ENCODE measurements at regions not wholly inside any gene's neighbourhood (a gene's known extent, or its start where the extent isn't known, plus 50 kb on each side); places are given as distances from the start of the nearest gene placed in this dataset.

DNA sequence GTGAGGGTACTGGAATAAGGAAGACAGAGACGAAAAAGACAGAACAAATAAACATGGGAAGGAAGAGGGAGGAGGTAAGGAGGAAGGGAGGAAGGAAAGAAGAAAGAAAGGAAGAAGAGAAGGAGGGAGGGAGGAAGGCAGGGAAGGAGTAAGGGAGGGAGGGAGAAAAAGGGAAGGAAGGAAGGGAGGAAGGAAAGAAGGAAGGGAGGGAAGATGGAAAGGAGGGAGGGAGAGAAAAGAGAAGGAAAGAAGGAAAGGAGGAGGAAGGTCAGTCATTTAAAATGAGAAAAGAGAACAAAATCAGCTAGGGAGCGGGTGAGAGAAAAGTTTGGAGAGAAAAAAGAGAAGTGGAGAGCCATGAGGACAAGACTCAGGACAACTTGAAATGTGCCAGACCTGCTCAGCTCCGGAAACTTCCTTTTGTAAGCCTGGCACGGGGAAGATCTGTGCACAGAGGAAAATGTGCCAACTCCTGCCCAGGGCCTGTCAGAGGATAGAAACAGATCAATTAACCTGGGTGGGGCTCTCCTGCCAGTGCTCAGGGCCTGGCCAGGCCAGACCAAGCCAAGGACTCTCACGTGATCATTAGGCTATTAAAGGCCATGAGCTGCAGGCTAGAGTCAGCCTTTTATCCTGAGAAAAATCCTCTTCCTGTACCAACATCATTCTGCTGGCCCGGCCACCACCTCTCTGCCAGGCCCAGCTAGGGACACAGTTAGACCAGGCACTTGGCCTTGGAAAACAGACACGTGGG is 50.1 kb upstream of the BCL6 start:
- Histone ChIP-seq H3K36me3 (ENCODE audit: insufficient read depth, low read depth, low read length) (no peaks in the 10 kb centered on the region), H3K27me3 (ENCODE audit: insufficient read depth, low read length) (no peaks in the 10 kb centered on the region), H3K9ac (ENCODE audit: low read depth, low read length) (no peak overlapping the region), H3K27ac (ENCODE audit: low read length) (no peak overlapping the region), H3K4me3 (ENCODE audit: low read length) (no peak overlapping the region), H3K4me1 (ENCODE audit: insufficient read depth, low read length) (0 out of 2 replicates have a peak, but pooled peaks cover 4% of the 10 kb centered on the region), H3K9me3 (ENCODE audit: insufficient read depth, low read depth, low read length) (no peaks in the 10 kb centered on the region)

DNA sequence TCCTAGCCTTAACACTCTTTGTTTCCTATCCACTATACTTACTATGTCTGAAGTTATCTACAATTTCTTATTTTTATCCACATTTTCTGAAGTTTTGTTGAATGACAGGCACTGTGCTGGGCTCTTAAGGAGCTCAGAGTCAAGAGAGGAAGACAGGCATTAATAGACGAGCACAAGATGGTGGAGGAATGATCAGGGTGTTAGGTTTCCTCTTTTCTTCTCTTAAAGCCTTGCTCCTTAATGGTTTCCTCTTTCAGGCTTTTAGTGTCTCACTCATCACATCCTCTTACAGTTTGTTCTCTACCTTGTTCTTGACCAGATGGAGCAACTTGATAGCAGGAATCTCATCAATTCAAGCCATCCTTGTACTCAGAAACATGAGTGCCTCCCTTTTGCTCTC is 52.9 kb upstream of the BCL6 start:
- H3K27ac ChIP-seq (ENCODE audit: low read length): no peak overlapping the region

DNA sequence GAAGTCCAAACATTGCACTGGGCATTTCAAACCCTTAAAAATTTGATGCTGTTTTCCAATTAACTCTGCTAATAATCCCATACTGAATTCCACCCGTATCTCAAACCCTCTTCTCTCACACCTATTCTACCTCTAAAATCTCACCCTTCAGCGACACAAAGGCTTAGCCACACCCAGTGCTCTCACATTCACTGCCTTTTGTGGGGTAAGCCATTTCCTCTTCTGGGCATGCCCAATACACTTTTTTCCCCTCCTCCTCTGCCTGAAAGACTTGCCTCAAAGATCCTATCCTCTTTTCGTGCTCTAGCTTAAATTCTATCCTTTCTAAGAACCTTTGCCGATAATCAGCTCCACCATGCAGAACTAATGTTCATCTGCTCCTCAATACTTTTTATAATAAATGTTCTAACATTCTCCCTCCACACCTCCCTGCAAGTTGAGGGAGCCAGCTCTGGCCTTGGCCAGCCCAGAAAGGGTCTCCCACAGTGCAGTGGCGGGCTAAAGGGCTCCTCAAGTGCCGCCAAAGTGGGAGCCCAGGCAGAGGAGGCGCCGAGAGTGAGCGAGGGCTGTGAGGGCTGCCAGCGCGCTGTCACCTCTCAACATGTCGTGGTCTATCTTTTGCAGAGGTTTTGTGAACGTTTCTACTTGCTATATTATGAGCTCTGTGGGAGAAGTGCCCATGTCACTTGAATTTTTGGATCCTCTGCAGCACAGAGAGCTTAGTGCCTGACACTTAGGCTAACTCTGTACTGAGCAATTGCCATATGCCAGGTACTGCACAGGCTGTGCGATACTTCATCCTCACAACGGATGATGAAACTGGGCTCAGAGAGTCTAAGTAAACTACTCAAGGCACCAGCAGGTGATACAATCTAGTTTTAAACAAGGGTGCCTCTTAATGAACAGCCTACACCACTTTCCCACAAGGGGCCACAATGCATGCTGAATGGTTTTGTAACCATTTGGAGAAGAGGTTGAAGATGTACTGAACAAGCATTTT is 53.6 kb upstream of the BCL6 start:
- Histone ChIP-seq H3K27ac (ENCODE audit: low read length) (no peak overlapping the region), H3K4me1 (ENCODE audit: insufficient read depth, low read length) (0 out of 2 replicates have a peak, but pooled peaks cover 4% of the 10 kb centered on the region), H3K36me3 (ENCODE audit: insufficient read depth, low read depth, low read length) (no peaks in the 10 kb centered on the region), H3K27me3 (ENCODE audit: insufficient read depth, low read length) (no peaks in the 10 kb centered on the region), H3K4me3 (ENCODE audit: low read length) (no peak overlapping the region), H3K9ac (ENCODE audit: low read depth, low read length) (no peak overlapping the region), H3K9me3 (ENCODE audit: insufficient read depth, low read depth, low read length) (no peaks in the 10 kb centered on the region)

More for the DNA sequence above, 52.9 kb upstream of the BCL6 start:
- no peaks in the 10 kb centered on the region for H3K27me3 ChIP-seq (ENCODE audit: insufficient read depth, low read length)
- no peak overlapping the region for H3K4me3 ChIP-seq (ENCODE audit: low read length)
- H3K4me1 ChIP-seq (ENCODE audit: insufficient read depth, low read length): 0 out of 2 replicates have a peak, but pooled peaks cover 4% of the 10 kb centered on the region
- no peaks in the 10 kb centered on the region for H3K36me3 ChIP-seq (ENCODE audit: insufficient read depth, low read depth, low read length)
- no peaks in the 10 kb centered on the region for H3K9me3 ChIP-seq (ENCODE audit: insufficient read depth, low read depth, low read length)
- no peak overlapping the region for H3K9ac ChIP-seq (ENCODE audit: low read depth, low read length)

DNA sequence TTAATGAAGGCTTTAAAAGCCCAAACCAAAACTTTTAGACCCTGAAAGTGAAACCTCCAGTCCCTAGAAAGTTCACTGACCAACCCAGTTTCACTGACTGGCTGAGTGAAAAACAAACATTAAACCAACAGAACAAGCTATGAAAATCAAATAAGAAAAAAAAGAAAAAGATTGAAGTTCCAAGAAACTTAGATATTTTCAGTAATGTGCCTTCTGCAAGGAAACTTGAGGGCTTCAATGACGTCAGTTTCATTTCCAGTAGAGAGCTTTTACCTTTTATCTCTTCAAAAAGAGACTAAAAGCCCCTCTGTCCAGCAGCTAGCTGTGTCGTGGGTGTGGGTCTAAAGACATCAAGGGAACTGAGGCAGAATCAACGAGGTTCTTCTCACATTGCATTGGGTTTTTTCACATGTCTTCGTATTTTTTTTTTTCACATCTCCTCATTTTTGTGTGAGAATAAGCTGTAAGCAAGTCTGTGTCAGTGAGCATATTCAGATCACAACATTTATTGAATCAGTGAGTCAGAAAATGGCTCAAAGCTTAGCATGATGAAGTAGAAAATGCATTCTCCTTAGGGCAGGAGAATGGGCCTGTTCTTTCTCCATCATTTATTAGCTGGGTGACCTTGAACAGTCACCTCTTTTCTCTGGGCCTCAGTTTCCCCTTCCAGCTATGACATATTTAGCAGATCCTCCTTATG is 54.8 kb upstream of the BCL6 start:
- no peak overlapping the region for H3K9ac ChIP-seq (ENCODE audit: low read depth, low read length)
- no peak overlapping the region for H3K27ac ChIP-seq (ENCODE audit: low read length)
- H3K9me3 ChIP-seq (ENCODE audit: insufficient read depth, low read depth, low read length): no peaks in the 10 kb centered on the region
- 0 out of 2 replicates have a peak, but pooled peaks cover 4% of the 10 kb centered on the region for H3K4me1 ChIP-seq (ENCODE audit: insufficient read depth, low read length)
- no peaks in the 10 kb centered on the region for H3K36me3 ChIP-seq (ENCODE audit: insufficient read depth, low read depth, low read length)
- H3K27me3 ChIP-seq (ENCODE audit: insufficient read depth, low read length): no peaks in the 10 kb centered on the region
- no peak overlapping the region for H3K4me3 ChIP-seq (ENCODE audit: low read length)

DNA sequence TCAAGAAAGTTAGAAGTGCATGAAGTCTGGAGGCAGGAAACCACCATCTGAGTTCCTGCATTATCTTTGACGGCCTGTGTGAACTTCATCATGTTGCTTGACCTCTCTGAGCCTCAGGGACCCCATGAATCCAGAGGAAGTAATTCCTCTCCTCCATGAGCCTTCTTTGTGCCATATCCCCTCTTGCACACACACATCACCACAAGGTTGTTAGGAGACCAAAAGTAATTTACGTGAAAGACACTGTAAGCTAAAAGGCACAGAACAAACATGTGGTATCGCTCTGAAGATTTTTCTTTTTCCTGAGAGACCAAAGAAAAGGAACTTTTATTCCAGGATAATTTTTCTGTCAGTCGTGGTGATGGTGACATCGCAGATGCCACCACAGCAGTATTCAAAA is 55.9 kb upstream of the BCL6 start:
- Histone ChIP-seq H3K27me3 (ENCODE audit: insufficient read depth, low read length) (no peaks in the 10 kb centered on the region), H3K27ac (ENCODE audit: low read length) (no peak overlapping the region), H3K4me1 (ENCODE audit: insufficient read depth, low read length) (0 out of 2 replicates have a peak, but pooled peaks cover 4% of the 10 kb centered on the region), H3K4me3 (ENCODE audit: low read length) (no peak overlapping the region), H3K9ac (ENCODE audit: low read depth, low read length) (no peak overlapping the region), H3K36me3 (ENCODE audit: insufficient read depth, low read depth, low read length) (no peaks in the 10 kb centered on the region), H3K9me3 (ENCODE audit: insufficient read depth, low read depth, low read length) (peaks cover 3% of the 10 kb centered on the region; the same call in 1 of the 2 replicates)

DNA sequence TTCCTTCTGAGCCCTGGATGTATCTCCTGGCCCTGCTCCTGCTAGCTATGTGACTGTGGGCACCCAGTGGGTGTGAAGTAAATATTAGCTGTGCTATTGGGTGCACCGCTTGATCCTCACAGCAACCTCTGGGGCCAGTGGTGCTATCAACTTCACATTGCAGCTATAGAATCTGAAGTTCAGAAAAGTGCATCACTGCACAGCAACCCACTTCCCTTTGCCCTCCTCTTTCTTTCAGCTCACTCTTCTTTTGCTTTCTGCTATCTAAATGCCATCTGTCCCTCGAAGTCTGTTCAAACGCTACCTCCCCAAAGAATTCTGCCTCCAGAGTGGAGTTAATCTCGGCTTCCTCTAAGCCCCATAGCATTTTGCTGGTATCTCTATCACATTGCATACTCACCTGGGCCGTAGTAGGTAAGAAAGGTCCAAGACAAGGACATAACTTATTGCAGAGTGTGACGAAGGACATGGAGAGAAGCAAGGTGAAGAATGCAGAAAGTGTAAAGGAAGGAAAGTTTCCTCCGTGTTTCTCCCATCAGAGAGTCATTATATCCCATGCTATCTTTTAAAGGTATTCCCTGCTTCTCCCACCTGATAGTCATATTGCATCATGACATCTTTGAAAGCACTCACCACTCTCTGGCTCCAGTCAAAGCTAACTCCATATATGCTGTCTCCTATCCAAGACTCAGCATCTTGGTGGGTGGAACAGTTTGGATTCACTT is 57.1 kb upstream of the BCL6 start:
- Histone ChIP-seq H3K27me3 (ENCODE audit: insufficient read depth, low read length) (no peaks in the 10 kb centered on the region), H3K36me3 (ENCODE audit: insufficient read depth, low read depth, low read length) (no peaks in the 10 kb centered on the region), H3K9me3 (ENCODE audit: insufficient read depth, low read depth, low read length) (peaks cover 3% of the 10 kb centered on the region; the same call in 1 of the 2 replicates), H3K4me3 (ENCODE audit: low read length) (no peak overlapping the region), H3K4me1 (ENCODE audit: insufficient read depth, low read length) (0 out of 2 replicates have a peak, but pooled peaks cover 4% of the 10 kb centered on the region), H3K9ac (ENCODE audit: low read depth, low read length) (no peak overlapping the region), H3K27ac (ENCODE audit: low read length) (no peak overlapping the region)

DNA sequence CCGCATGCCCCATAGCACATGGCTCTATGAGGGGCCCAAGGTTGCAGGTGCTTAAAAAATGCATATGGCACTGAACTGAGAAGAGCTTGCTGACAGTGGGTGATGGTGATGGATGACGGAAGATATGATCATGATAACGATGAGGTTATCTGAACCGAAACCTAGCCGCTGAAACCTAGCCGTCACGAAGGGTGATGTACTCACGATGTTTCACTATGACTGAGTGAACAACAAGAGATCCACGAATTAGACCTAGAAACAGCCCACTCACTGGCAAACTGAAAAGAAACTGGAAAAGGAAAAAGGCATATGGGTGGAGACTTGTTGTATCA is 57.6 kb upstream of the BCL6 start:
- Histone ChIP-seq H3K27me3 (ENCODE audit: insufficient read depth, low read length) (no peaks in the 10 kb centered on the region), H3K36me3 (ENCODE audit: insufficient read depth, low read depth, low read length) (no peaks in the 10 kb centered on the region), H3K27ac (ENCODE audit: low read length) (no peak overlapping the region), H3K9me3 (ENCODE audit: insufficient read depth, low read depth, low read length) (peaks cover 3% of the 10 kb centered on the region; the same call in 1 of the 2 replicates), H3K4me3 (ENCODE audit: low read length) (no peak overlapping the region), H3K4me1 (ENCODE audit: insufficient read depth, low read length) (0 out of 2 replicates have a peak, but pooled peaks cover 4% of the 10 kb centered on the region), H3K9ac (ENCODE audit: low read depth, low read length) (no peak overlapping the region)

DNA sequence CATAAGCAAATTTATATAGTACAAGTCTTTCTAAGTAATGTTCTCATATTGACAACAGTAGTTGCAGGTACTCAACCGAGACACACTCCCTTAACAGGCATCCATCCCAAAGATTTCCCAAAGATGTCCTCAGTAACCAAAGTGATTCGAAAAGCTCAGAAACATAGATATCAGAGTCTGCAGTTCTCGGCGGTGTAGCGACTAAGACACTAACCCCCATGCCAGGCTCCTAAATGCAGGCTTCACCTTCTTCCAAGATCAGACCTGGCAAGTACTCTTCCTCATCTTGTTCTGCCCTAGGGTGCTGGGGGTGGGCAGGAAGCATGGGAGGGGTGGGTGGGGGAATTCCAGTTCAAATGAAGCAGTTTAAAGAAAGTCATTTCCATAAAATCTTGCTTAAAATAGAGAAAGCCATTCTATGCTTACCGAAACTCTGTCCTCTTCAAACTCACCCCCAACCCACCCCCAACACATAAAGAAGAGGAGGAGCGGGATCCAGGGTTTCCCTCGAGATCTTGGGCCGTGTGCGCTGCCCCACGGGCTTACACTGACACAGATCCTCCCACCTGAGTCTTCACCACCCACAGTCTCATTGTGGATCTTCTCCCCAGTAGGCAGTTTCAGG is 59.0 kb upstream of the BCL6 start:
- peaks cover 3% of the 10 kb centered on the region; the same call in 1 of the 2 replicates for H3K9me3 ChIP-seq (ENCODE audit: insufficient read depth, low read depth, low read length)
- no peaks in the 10 kb centered on the region for H3K27me3 ChIP-seq (ENCODE audit: insufficient read depth, low read length)
- no peak overlapping the region for H3K27ac ChIP-seq (ENCODE audit: low read length)
- H3K4me3 ChIP-seq (ENCODE audit: low read length): no peak overlapping the region
- H3K9ac ChIP-seq (ENCODE audit: low read depth, low read length): no peak overlapping the region
- H3K36me3 ChIP-seq (ENCODE audit: insufficient read depth, low read depth, low read length): no peaks in the 10 kb centered on the region
- H3K4me1 ChIP-seq (ENCODE audit: insufficient read depth, low read length): 0 out of 2 replicates have a peak, but pooled peaks cover 2% of the 10 kb centered on the region

DNA sequence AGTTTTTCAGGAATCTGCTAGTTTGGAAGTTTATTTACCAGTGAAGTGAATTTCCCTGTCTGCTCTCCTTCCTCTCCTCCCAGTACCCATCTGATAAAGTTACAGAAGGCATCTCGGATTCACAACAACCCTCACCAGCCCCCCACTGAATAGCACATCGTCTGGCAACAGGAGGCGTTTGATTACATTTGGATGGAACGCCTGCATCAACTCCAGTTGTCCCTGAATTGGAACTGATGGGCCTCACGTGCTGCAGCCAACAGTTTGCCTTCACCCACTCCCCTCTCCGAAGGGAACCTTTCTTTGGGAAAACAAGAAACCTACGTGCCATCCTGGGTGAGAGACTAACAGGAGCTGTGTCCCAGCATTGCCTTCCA is 59.5 kb upstream of the BCL6 start:
- no peak overlapping the region for H3K9ac ChIP-seq (ENCODE audit: low read depth, low read length)
- 0 out of 2 replicates have a peak, but pooled peaks cover 2% of the 10 kb centered on the region for H3K4me1 ChIP-seq (ENCODE audit: insufficient read depth, low read length)
- no peaks in the 10 kb centered on the region for H3K27me3 ChIP-seq (ENCODE audit: insufficient read depth, low read length)
- H3K36me3 ChIP-seq (ENCODE audit: insufficient read depth, low read depth, low read length): no peaks in the 10 kb centered on the region
- no peak overlapping the region for H3K4me3 ChIP-seq (ENCODE audit: low read length)
- H3K9me3 ChIP-seq (ENCODE audit: insufficient read depth, low read depth, low read length): peaks cover 3% of the 10 kb centered on the region; the same call in 1 of the 2 replicates
- H3K27ac ChIP-seq (ENCODE audit: low read length): no peak overlapping the region

DNA sequence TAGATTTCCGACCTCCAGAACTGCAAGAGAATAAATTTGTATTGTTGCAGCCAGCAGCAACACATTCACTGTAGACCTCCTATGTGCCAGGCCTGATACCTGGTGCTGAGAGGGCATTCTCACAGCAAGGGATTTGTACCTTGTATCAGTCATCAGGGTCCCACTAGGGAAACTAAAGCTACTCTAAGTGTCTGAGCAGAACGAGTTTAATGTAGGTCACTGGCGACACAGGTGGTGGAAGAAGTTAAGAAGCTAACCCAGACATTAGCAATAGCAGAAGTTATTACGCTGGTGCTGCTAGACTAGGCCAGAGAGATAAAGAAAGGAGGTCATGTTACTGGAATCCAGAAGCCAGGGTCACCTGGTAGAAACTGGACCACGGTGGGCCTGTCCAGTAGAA is 60.5 kb upstream of the BCL6 start:
- no peaks in the 10 kb centered on the region for H3K27me3 ChIP-seq (ENCODE audit: insufficient read depth, low read length)

More for the DNA sequence above, 60.5 kb upstream of the BCL6 start:
- Histone ChIP-seq H3K9me3 (ENCODE audit: insufficient read depth, low read depth, low read length) (peaks cover 3% of the 10 kb centered on the region; the same call in 1 of the 2 replicates), H3K4me1 (ENCODE audit: insufficient read depth, low read length) (0 out of 2 replicates have a peak, but pooled peaks cover 2% of the 10 kb centered on the region), H3K36me3 (ENCODE audit: insufficient read depth, low read depth, low read length) (no peaks in the 10 kb centered on the region), H3K9ac (ENCODE audit: low read depth, low read length) (no peak overlapping the region), H3K27ac (ENCODE audit: low read length) (no peak overlapping the region), H3K4me3 (ENCODE audit: low read length) (no peak overlapping the region)
